HG02970 (cell line): ENCODE measurements at regions not wholly inside any gene's neighbourhood (a gene's known extent, or its start where the extent isn't known, plus 50 kb on each side); places are given as distances from the start of the nearest gene placed in this dataset.

Experiments
- ATAC-seq: cut with Tn5 transposase; IDR thresholded peaks from one replicate; pipeline ENCODE4 v1.9.1; 2021; ENCODE audit warnings: mild to moderate bottlenecking, moderate library complexity, moderate number of reproducible peaks; ENCODE audit not compliant: unreplicated experiment, low FRiP score

GRCh38 chr6:147058786-147059385 is 145.3 kb upstream of the STXBP5 start:
- no peak for ATAC-seq

GRCh38 chr6:147060636-147061035 is 143.6 kb upstream of the STXBP5 start:
- ATAC-seq = no peak

- no peak for ATAC-seq
Observed at GRCh38 chr6:147061252-147061651, 143.0 kb upstream of the STXBP5 start.

GRCh38 chr6:147063469-147064031 is 140.7 kb upstream of the STXBP5 start:
- no peak for ATAC-seq

GRCh38 chr6:147065786-147066185 is 138.4 kb upstream of the STXBP5 start:
- no peak for ATAC-seq

GRCh38 chr6:147067184-147067583 is 137.0 kb upstream of the STXBP5 start:
- no peak for ATAC-seq

GRCh38 chr6:147071776-147072175 is 132.4 kb upstream of the STXBP5 start:
- no peak for ATAC-seq

- ATAC-seq = no peak
Observed at GRCh38 chr6:147075381-147075780, 128.8 kb upstream of the STXBP5 start.

- ATAC-seq = no peak
Observed at GRCh38 chr6:147077251-147077650, 127.0 kb upstream of the STXBP5 start.

- ATAC-seq = no peak
Observed at GRCh38 chr6:147078106-147078505, 126.1 kb upstream of the STXBP5 start.

- no peak for ATAC-seq
Observed at GRCh38 chr6:147078602-147079001, 125.6 kb upstream of the STXBP5 start.

GRCh38 chr6:147080225-147080624 is 124.0 kb upstream of the STXBP5 start:
- no peak for ATAC-seq

GRCh38 chr6:147081076-147081609 is 123.1 kb upstream of the STXBP5 start:
- no peak for ATAC-seq

- no peak for ATAC-seq
Observed at GRCh38 chr6:147087641-147088040, 116.6 kb upstream of the STXBP5 start.

GRCh38 chr6:147088861-147089260 is 115.4 kb upstream of the STXBP5 start:
- ATAC-seq = no peak

GRCh38 chr6:147095316-147095715 is 108.9 kb upstream of the STXBP5 start:
- ATAC-seq = no peak

- no peak for ATAC-seq
Observed at GRCh38 chr6:147099974-147100373, 104.2 kb upstream of the STXBP5 start.

- no peak for ATAC-seq
Observed at GRCh38 chr6:147103007-147103406, 101.2 kb upstream of the STXBP5 start.

GRCh38 chr6:147103694-147104093 is 100.5 kb upstream of the STXBP5 start:
- ATAC-seq = no peak

- ATAC-seq = no peak
Observed at GRCh38 chr6:147105786-147106185, 98.4 kb upstream of the STXBP5 start.

GRCh38 chr6:147106759-147107401 is 97.3 kb upstream of the STXBP5 start:
- no peak for ATAC-seq
